HUES6 (cell line): ENCODE measurements at regions not wholly inside any gene's neighbourhood (a gene's known extent, or its start where the extent isn't known, plus 50 kb on each side); places are given as distances from the start of the nearest gene placed in this dataset.

ENCODE experiments used
- H3K27ac ChIP-seq: 2 replicates; pipeline ENCODE4 v1.7.0; 2013; ENCODE audit warnings: low read depth, mild to moderate bottlenecking, low read length, inconsistent platforms
- H3K27me3 ChIP-seq: 2 replicates; pipeline ENCODE4 v1.6.1; 2013; ENCODE audit warnings: low read length; ENCODE audit not compliant: control insufficient read depth, insufficient read depth
- H3K36me3 ChIP-seq: 2 replicates; pipeline ENCODE4 v1.6.1; 2013; ENCODE audit warnings: low read length; ENCODE audit not compliant: control insufficient read depth, insufficient read depth
- H3K4me1 ChIP-seq: 2 replicates; pipeline ENCODE4 v1.6.1; 2013; ENCODE audit warnings: low read length; ENCODE audit not compliant: control insufficient read depth, insufficient read depth
- H3K4me3 ChIP-seq: 2 replicates; pipeline ENCODE4 v1.5.1; 2013; ENCODE audit warnings: low read depth, low read length
- H3K9ac ChIP-seq: one replicate; pipeline ENCODE4 v1.6.1; 2013; ENCODE audit warnings: mild to moderate bottlenecking, low read length
- H3K9me3 ChIP-seq: 2 replicates; pipeline ENCODE4 v1.6.1; 2013; ENCODE audit warnings: low read depth, low read length; ENCODE audit not compliant: control insufficient read depth, insufficient read depth

DNA sequence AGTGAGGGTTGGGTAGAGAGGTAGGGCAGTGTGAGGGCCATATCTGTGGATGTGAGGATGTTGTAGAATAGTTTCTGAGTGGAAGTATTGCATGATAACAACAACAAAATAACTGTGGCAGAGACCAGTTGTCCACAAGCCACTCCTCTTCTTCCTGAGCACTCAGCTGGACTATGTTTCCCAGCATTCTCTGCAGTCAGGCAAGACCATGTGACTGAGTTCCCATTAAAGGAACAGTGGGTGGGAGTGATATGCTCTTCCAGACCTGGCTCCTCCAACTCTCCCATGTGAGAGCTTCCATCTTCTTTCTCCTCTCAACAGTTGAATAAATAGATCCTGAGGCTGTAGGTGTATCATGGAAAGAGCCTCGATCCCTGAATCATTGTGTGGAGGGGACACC lies 272.4 kb downstream of the CBLN1 start:
- H3K4me1 ChIP-seq: no peaks in the 10 kb centered on the region
- H3K9ac ChIP-seq: no peak overlapping the region
- 0 out of 2 replicates have a peak, but pooled peaks cover 5% of the 10 kb centered on the region for H3K27me3 ChIP-seq
- H3K4me3 ChIP-seq: no peak overlapping the region
- H3K27ac ChIP-seq: no peak overlapping the region
- H3K9me3 ChIP-seq: no peaks in the 10 kb centered on the region
- H3K36me3 ChIP-seq: no peaks in the 10 kb centered on the region

DNA sequence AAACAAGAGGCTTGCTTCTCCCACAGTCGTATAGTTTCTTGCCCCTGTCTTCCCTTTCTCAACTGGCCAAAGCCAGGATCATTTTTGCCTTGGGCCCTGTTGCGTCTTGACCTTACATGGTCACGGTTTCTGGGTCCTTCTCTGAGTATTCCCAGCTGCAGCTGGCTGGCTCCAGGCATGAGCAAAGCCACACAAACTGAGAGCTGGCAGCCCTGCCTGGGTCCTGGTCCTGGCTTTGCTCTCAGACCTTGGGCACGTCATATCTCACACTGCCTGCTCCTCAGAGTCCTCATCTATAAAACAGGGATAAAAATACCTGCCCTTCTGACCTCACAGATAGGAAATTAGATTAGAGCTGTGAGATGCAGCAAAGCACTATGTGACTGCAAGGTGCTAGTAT lies 277.6 kb downstream of the CBLN1 start:
- Histone ChIP-seq H3K27ac (no peak overlapping the region), H3K27me3 (no peaks in the 10 kb centered on the region), H3K4me3 (no peak overlapping the region), H3K36me3 (no peaks in the 10 kb centered on the region), H3K9ac (no peak overlapping the region), H3K9me3 (no peaks in the 10 kb centered on the region), H3K4me1 (no peaks in the 10 kb centered on the region; the same call in 1 of the 2 replicates)

DNA sequence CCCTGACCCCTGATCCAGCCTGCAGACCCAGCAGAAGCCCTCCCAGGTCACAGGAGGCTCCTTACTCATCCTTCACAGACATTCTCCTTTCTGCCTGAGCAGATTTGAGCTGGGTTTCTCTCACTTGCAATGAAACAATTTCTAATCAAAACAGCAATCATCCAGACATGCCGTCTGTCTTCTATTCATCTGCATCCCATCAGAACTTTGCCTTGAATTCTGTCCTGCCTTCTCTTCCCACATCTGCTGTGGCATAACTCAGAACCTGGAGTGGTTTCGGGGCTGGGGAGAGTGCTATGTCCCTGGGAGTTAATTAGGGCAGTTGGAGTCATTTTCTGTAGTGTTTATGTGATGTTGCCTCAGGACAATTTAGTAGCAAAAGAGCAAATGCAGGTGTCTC lies 278.6 kb downstream of the CBLN1 start:
- Histone ChIP-seq H3K36me3 (no peaks in the 10 kb centered on the region), H3K27me3 (no peaks in the 10 kb centered on the region), H3K9ac (no peak overlapping the region), H3K9me3 (no peaks in the 10 kb centered on the region), H3K27ac (no peak overlapping the region), H3K4me1 (no peaks in the 10 kb centered on the region; the same call in 1 of the 2 replicates), H3K4me3 (no peak overlapping the region)

DNA sequence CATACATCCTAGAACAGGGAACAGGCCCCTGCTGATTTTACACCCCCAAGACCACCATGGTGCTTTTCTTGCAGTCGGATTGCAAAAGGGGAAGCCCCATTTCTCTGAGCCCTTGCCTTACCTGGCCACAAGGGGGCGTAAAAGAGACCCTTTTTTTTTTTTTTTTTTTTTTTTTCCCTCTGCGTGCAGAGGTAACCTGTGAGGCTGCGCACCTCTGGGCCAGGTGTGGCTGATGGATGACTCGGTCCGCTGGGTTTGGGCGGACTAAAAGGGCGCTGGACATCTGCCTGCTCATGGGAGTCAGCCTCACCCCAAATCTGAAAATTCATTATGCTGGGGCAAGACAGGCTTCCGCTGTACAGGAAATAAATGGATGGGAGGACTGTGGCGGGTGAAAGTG lies 281.0 kb downstream of the CBLN1 start:
- H3K36me3 ChIP-seq: no peaks in the 10 kb centered on the region
- H3K9ac ChIP-seq: no peak overlapping the region
- no peak overlapping the region for H3K4me3 ChIP-seq
- peaks cover 7% of the 10 kb centered on the region; the same call in 1 of the 2 replicates for H3K4me1 ChIP-seq
- H3K27ac ChIP-seq: no peak overlapping the region
- no peaks in the 10 kb centered on the region for H3K27me3 ChIP-seq
- no peaks in the 10 kb centered on the region for H3K9me3 ChIP-seq

DNA sequence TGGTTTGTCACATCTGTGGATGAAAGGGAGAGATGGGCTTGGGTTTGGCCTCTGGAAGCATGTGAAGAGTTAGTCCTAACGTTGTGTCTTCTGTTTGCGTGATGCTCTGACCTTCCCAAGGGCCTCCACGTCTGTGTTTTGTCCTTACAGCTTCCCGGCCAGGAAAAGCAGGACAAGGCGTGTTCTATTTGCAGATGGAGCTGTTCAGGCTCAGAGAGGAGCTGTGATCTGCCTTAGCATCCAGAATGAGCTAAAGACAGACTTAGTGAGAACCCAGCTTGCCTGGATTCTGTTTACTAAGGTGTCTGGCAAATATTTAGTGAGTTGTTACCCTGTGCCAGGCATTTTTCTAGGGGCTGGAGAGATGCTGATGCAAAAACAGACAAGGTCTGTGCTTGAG lies 282.1 kb downstream of the CBLN1 start:
- H3K27me3 ChIP-seq: no peaks in the 10 kb centered on the region; the same call in 1 of the 2 replicates
- no peak overlapping the region for H3K9ac ChIP-seq
- H3K4me1 ChIP-seq: peaks cover 7% of the 10 kb centered on the region; the same call in 1 of the 2 replicates
- H3K36me3 ChIP-seq: no peaks in the 10 kb centered on the region
- no peaks in the 10 kb centered on the region for H3K9me3 ChIP-seq
- H3K4me3 ChIP-seq: no peak overlapping the region
- no peak overlapping the region for H3K27ac ChIP-seq

DNA sequence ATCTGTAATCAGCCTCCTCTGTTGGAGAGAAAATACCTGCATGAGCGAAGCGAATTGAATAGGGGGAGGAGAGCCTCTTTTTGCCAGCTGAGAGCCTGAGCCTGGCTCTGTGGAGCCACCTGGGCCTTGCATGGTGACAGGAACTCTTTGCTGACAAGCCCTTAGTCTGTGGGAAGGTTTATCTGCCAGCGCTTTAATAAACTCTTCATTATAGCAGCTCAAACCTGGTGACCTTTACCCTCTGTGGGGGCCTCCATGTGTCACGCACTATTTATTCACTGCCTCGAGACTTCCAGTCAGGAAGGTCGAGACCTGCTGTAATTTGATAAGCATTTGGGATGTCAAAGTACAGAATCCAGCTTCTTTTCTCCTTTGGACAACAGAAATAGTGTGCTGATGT lies 282.6 kb downstream of the CBLN1 start:
- Histone ChIP-seq H3K9ac (no peak overlapping the region), H3K27me3 (no peaks in the 10 kb centered on the region; the same call in 1 of the 2 replicates), H3K27ac (no peak overlapping the region), H3K4me3 (no peak overlapping the region), H3K9me3 (no peaks in the 10 kb centered on the region), H3K36me3 (no peaks in the 10 kb centered on the region), H3K4me1 (peaks cover 7% of the 10 kb centered on the region; the same call in 1 of the 2 replicates)

DNA sequence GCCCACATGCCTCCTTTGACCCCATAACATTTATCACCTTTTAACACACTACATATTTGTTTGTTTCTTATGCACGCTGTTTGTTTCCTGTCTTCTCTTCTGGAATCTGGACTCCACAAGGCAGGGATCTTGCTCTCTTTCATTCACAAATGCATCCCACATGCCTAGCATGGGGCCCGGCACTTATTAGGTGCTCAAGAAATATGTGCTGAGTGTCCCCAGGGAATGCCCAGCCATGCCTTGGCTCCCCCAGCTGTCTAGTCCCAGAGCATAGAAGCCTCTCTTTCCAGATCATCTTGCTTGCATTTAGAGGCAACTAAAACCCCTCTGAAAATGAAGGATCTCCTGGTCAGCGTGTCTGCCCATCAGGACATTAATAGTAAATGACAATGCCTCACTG lies 283.7 kb downstream of the CBLN1 start:
- no peaks in the 10 kb centered on the region for H3K36me3 ChIP-seq
- no peaks in the 10 kb centered on the region for H3K9me3 ChIP-seq
- H3K4me1 ChIP-seq: peaks cover 7% of the 10 kb centered on the region; the same call in 1 of the 2 replicates
- H3K27ac ChIP-seq: no peak overlapping the region
- H3K4me3 ChIP-seq: no peak overlapping the region
- no peak overlapping the region for H3K9ac ChIP-seq
- H3K27me3 ChIP-seq: no peaks in the 10 kb centered on the region; the same call in 1 of the 2 replicates

DNA sequence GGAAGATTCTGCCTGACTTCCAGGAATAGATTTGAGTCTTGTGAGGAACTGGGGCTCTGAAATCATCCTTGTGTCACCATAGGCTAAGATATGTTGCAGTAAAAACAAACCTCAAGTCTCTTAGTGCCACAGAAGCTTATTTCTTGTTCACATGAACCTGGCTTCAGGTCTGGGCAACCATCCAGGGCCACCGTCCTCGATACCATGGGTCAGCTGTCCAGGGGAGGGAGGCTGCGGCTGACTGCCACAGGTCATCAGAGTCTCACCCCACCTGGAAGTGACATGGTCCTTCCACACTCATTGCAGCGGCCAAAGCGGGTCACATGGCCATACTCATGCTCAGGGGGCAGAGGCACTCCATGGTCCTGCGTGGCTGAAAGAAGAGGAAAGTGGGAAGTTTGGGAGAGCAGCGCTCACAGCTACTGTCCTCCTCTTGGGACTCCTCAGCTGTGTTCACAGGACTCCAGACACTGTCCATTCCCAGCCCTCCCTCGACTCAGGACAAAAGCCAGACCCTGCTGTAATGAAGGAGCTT lies 284.5 kb downstream of the CBLN1 start:
- H3K4me3 ChIP-seq: no peak overlapping the region
- peaks cover 7% of the 10 kb centered on the region; the same call in 1 of the 2 replicates for H3K4me1 ChIP-seq
- no peaks in the 10 kb centered on the region for H3K36me3 ChIP-seq
- no peaks in the 10 kb centered on the region for H3K9me3 ChIP-seq
- no peaks in the 10 kb centered on the region; the same call in 1 of the 2 replicates for H3K27me3 ChIP-seq
- H3K9ac ChIP-seq: no peak overlapping the region
- no peak overlapping the region for H3K27ac ChIP-seq

DNA sequence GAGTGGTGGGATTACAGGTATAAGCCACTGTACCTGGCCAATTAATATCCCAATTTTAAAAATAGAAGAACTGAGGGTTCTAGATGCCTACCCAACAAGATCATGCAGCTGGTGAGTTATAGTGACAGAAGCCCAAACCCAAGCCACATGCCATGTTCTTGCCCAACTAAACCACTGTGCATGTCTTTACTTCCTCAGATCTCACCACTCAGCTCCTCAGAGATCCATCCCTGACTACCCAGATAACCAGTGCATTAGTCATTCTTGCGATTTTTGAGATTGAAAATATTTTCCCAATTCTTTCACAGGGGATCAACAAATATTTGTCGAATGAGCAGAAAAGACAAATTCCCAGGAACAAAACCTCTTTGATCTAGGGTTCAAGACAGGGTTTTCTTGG lies 303.1 kb downstream of the CBLN1 start:
- Histone ChIP-seq H3K36me3 (no peaks in the 10 kb centered on the region), H3K9ac (no peak overlapping the region), H3K9me3 (no peaks in the 10 kb centered on the region), H3K27ac (no peak overlapping the region), H3K27me3 (peaks cover 6% of the 10 kb centered on the region; the same call in 1 of the 2 replicates), H3K4me3 (no peak overlapping the region), H3K4me1 (no peaks in the 10 kb centered on the region)

DNA sequence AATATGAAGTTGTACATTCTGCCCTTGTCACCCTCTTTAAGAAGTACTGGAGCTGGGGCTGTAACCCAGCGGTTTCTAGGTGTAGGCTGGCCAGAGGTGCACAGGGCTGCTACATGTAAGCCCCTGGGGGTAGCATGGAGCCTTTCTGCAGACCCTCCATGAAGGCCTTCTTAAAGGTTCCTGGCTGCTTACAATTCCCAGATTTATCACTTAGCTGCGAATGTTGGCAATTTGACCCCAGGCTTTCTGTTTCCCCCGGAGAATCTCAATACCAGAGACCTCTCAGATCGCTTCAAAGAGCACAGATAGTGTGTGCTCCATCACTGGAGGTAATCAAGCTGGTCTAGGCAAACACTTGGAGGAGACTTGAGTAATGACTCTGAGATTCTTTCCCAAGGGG lies 309.4 kb downstream of the CBLN1 start:
- Histone ChIP-seq H3K4me1 (peaks cover 9% of the 10 kb centered on the region; the same call in 1 of the 2 replicates), H3K4me3 (no peak overlapping the region), H3K27me3 (peaks cover 7% of the 10 kb centered on the region; the same call in 1 of the 2 replicates), H3K27ac (no peak overlapping the region), H3K9ac (no peak overlapping the region), H3K36me3 (no peaks in the 10 kb centered on the region), H3K9me3 (no peaks in the 10 kb centered on the region)

DNA sequence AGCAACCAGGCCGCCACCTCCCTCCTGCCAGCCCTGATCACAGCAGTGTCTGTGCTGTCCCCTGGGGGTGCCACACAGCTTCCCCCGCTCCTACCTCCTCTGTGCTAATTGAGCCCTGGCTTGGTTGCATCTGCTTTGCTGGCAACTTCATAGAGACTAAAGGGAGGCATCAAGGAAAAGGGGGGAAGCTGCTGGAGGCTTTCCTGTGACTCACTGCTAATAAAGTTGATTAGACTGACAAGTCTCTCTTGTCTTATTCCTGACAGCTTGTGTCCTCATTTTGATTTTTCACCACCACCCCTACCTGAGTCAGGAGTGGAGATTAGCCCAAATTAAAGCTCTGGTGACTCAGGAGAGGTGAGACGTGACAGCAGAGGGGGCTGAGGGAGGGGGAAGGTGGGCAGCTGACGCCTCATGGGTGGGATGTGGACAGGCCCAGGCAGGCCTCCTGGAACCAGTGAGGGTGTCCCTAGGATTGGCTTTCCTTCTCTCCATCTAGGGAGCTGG lies 310.0 kb downstream of the CBLN1 start:
- no peak overlapping the region for H3K9ac ChIP-seq
- H3K4me3 ChIP-seq: no peak overlapping the region
- H3K4me1 ChIP-seq: peaks cover 9% of the 10 kb centered on the region; the same call in 1 of the 2 replicates
- no peak overlapping the region for H3K27ac ChIP-seq
- no peaks in the 10 kb centered on the region for H3K36me3 ChIP-seq
- H3K27me3 ChIP-seq: peaks cover 11% of the 10 kb centered on the region; the same call in 1 of the 2 replicates
- H3K9me3 ChIP-seq: no peaks in the 10 kb centered on the region
